ENCODE measurements at regions not wholly inside any gene's neighbourhood (a gene's known extent, or its start where the extent isn't known, plus 50 kb on each side); places are given as distances from the start of the nearest gene placed in this dataset.

DNA sequence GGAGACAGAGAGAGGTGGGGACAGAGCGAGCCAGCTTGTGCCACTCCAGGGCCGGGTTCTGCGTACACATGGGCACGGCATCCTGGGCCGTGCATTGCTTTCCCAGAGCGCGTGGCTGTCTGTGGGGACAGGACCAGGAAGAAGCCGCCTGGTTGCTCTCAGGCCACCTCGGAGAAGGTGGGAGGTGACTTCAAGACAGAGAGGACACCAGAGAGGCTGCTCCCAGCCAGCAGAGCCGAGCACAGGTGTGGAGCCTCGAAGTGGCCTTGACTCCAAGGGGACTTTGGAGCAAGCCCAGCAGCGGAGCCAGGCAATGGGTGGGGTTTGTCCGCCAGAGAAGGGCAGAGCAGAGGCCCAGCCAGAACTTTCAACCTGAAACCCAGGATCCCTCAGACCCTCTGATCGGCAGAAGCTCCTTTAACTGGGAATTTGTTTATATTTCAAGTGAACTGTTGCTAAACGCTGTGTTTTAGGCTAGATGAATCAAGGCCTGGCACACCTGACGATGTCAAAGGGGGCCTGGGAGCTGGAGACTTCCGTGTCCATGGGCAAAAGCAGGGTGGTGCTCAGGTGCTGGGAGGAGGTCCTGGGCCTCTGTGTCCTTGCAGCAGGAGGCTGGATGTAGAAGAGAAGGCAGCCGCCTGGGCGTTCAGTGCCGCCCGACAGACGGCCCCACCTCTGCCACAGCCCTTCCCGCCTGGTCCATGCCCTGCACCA, 262.1 kb downstream of the DLL1 start:
- Histone ChIP-seq H3K4me3 (ENCODE audit: low read depth, low read length, poor library complexity, severe bottlenecking) (no peak overlapping the region), H3K27me3 (replicated peaks; ENCODE audit: insufficient read depth, low read depth, low read length, poor library complexity) (no peaks in the 10 kb centered on the region), H3K9me3 (ENCODE audit: low read depth, low read length, poor library complexity, severe bottlenecking) (no peaks in the 10 kb centered on the region), H3K36me3 (ENCODE audit: insufficient read depth, low read length, poor library complexity, severe bottlenecking) (no peaks in the 10 kb centered on the region), H3K27ac (ENCODE audit: low read depth, low read length, poor library complexity, severe bottlenecking) (no peak overlapping the region), H3K4me1 (ENCODE audit: insufficient read depth, low read length, poor library complexity, severe bottlenecking) (no peaks in the 10 kb centered on the region)
- no peak for DNase-seq (ENCODE audit: low spot score)
- POLR2A ChIA-PET (ENCODE audit: low non-redundant PET): no interaction called here
- TF ChIP-seq, protein P1, sequence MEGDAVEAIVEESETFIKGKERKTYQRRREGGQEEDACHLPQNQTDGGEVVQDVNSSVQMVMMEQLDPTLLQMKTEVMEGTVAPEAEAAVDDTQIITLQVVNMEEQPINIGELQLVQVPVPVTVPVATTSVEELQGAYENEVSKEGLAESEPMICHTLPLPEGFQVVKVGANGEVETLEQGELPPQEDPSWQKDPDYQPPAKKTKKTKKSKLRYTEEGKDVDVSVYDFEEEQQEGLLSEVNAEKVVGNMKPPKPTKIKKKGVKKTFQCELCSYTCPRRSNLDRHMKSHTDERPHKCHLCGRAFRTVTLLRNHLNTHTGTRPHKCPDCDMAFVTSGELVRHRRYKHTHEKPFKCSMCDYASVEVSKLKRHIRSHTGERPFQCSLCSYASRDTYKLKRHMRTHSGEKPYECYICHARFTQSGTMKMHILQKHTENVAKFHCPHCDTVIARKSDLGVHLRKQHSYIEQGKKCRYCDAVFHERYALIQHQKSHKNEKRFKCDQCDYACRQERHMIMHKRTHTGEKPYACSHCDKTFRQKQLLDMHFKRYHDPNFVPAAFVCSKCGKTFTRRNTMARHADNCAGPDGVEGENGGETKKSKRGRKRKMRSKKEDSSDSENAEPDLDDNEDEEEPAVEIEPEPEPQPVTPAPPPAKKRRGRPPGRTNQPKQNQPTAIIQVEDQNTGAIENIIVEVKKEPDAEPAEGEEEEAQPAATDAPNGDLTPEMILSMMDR (conservative IDR thresholded peaks at IDR 0.05; ENCODE audit: low read depth, low read length): no peak
- no peak for TF ChIP-seq EZH2 (IDR thresholded peaks at IDR 0.05; ENCODE audit: borderline replicate concordance, low read depth, low read length, poor library complexity, severe bottlenecking)
- intact Hi-C loops (cut with micrococcal nuclease; ENCODE audit: unreplicated experiment): no loop called here
- no TSS peak for BruUV-seq (replicated peaks)
- CTCF ChIA-PET: no interaction called here

DNA sequence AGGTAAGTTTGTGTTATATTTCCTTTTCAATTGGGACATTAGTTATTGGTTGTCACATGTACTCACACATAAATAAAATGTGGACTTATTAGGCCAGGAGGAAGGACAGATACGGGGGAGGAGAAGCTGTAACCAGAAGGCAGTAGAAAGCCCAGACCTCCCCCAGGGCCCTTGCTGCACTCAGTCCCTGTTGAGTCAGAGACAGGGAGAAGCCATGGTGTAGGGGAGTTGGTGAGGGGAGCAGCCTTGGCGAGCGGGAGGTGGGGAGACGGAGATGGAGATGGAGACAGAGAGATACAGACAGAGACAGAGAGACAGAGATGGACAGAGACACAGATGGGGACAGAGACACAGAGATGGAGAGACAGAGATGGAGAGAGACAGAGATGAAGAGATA, 263.2 kb downstream of the DLL1 start:
- Histone ChIP-seq H3K4me3 (ENCODE audit: low read depth, low read length, poor library complexity, severe bottlenecking) (no peak overlapping the region), H3K9me3 (ENCODE audit: low read depth, low read length, poor library complexity, severe bottlenecking) (no peaks in the 10 kb centered on the region), H3K4me1 (ENCODE audit: insufficient read depth, low read length, poor library complexity, severe bottlenecking) (no peaks in the 10 kb centered on the region), H3K36me3 (ENCODE audit: insufficient read depth, low read length, poor library complexity, severe bottlenecking) (no peaks in the 10 kb centered on the region), H3K27me3 (replicated peaks; ENCODE audit: insufficient read depth, low read depth, low read length, poor library complexity) (no peaks in the 10 kb centered on the region), H3K27ac (ENCODE audit: low read depth, low read length, poor library complexity, severe bottlenecking) (no peak overlapping the region)
- POLR2A ChIA-PET (ENCODE audit: low non-redundant PET): no interaction called here
- TF ChIP-seq, protein P1 (conservative IDR thresholded peaks at IDR 0.05; ENCODE audit: low read depth, low read length): no peak
- no peak for TF ChIP-seq EZH2 (IDR thresholded peaks at IDR 0.05; ENCODE audit: borderline replicate concordance, low read depth, low read length, poor library complexity, severe bottlenecking)
- no peak for DNase-seq (ENCODE audit: low spot score)
- intact Hi-C loops (cut with micrococcal nuclease; ENCODE audit: unreplicated experiment): no loop called here
- CTCF ChIA-PET: no interaction called here
- no TSS peak for BruUV-seq (replicated peaks)

DNA sequence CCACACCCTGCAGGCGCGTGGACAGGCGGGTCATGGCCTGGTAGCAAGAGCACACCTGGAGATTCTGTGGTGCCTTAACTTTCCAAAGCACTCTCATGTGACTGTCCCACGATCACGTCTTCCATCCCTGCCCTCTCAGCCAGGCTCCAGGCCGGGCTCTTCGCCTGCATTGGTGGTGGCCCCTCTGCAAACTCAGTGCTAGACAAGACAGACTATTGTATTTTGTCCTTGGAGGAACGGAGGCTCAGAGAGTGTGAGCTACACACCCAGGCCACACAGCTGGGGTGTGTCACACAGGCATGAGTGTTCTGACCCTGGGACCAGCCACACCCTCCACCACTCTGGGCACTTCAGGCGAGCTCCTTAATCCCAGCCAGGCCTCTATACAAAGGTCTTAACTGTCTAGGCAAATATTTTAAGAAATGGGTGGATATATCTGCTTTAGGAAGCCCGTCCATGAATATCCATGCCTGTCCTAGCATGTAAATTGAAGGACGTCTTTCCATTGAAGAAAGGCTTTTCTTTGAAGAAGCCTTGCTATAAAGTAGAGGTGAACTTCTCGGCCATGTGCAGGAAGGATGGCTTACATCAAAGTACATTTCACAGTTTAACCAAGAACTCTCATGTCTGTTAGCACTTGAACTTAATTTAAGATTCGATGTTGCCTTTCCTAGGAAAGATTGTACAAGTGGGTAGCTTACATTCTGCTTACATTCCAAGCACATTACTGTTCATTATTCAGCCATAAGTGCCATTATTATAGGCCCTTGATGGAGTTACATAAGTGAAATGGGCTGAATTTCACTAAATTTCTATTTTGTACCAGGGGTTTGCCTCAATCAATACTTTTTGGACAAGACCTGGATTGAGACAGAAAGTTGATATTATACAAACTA, 263.9 kb downstream of the DLL1 start:
- ChIA-PET POLR2A (ENCODE audit: low non-redundant PET) (no interaction called here), CTCF (no interaction called here)
- TF ChIP-seq EZH2 (IDR thresholded peaks at IDR 0.05; ENCODE audit: borderline replicate concordance, low read depth, low read length, poor library complexity, severe bottlenecking): no peak
- TF ChIP-seq, protein P1 (conservative IDR thresholded peaks at IDR 0.05; ENCODE audit: low read depth, low read length): no peak
- H3K27me3 ChIP-seq (replicated peaks; ENCODE audit: insufficient read depth, low read depth, low read length, poor library complexity): no peaks in the 10 kb centered on the region
- BruUV-seq (replicated peaks): no TSS peak
- H3K9me3 ChIP-seq (ENCODE audit: low read depth, low read length, poor library complexity, severe bottlenecking): no peaks in the 10 kb centered on the region
- no peak for DNase-seq (ENCODE audit: low spot score)
- intact Hi-C loops (cut with micrococcal nuclease; ENCODE audit: unreplicated experiment): no loop called here
- no peak overlapping the region for H3K27ac ChIP-seq (ENCODE audit: low read depth, low read length, poor library complexity, severe bottlenecking)
- H3K36me3 ChIP-seq (ENCODE audit: insufficient read depth, low read length, poor library complexity, severe bottlenecking): no peaks in the 10 kb centered on the region
- H3K4me1 ChIP-seq (ENCODE audit: insufficient read depth, low read length, poor library complexity, severe bottlenecking): no peaks in the 10 kb centered on the region
- H3K4me3 ChIP-seq (ENCODE audit: low read depth, low read length, poor library complexity, severe bottlenecking): no peak overlapping the region
